Mesendoderm (in vitro differentiated cells): ENCODE measurements at regions not wholly inside any gene's neighbourhood (a gene's known extent, or its start where the extent isn't known, plus 50 kb on each side); places are given as distances from the start of the nearest gene placed in this dataset.
A peak's percentile ranks its signal among the peaks of the same experiment; 100 is the strongest.

Experiments used
- DNase-seq: peaks from one replicate; pipeline ENCODE4 v3.0.0; 2013
- H2AK5ac ChIP-seq: 2 replicates; pipeline ENCODE4 v1.6.1; 2013; ENCODE audit warnings: low read length, inconsistent platforms
- H2BK120ac ChIP-seq: 2 replicates; pipeline ENCODE4 v1.6.1; 2013; ENCODE audit warnings: low read depth, mild to moderate bottlenecking, low read length, moderate library complexity, mixed read lengths
- H2BK15ac ChIP-seq: replicated peaks from 2 replicates; pipeline ENCODE4 v1.6.1; 2013; ENCODE audit warnings: low read depth, mild to moderate bottlenecking, moderate library complexity
- H2BK5ac ChIP-seq: 2 replicates; pipeline ENCODE4 v1.6.1; 2013; ENCODE audit warnings: low read length, inconsistent platforms
- H3K18ac ChIP-seq: 2 replicates; pipeline ENCODE4 v1.6.1; 2013; ENCODE audit warnings: mild to moderate bottlenecking, low read length, mixed read lengths
- H3K23ac ChIP-seq: one replicate; pipeline ENCODE4 v1.6.1; 2013; ENCODE audit warnings: low read length
- H3K27ac ChIP-seq: 2 replicates; pipeline ENCODE4 v1.5.1; 2013; ENCODE audit warnings: low read depth, mild to moderate bottlenecking, inconsistent platforms, low read length, moderate library complexity
- H3K27me3 ChIP-seq: 2 replicates; pipeline ENCODE4 v1.6.1; 2013; ENCODE audit warnings: low read length, control low read depth, mild to moderate bottlenecking, inconsistent platforms; ENCODE audit not compliant: insufficient read depth, poor library complexity
- H3K36me3 ChIP-seq: 2 replicates; pipeline ENCODE4 v1.6.1; 2013; ENCODE audit warnings: low read length, inconsistent platforms; ENCODE audit not compliant: control insufficient read depth, insufficient read depth
- H3K4ac ChIP-seq: one replicate; pipeline ENCODE4 v1.6.1; 2013; ENCODE audit warnings: low read depth, mild to moderate bottlenecking, low read length, moderate library complexity
- H3K4me1 ChIP-seq: 2 replicates; pipeline ENCODE4 v1.6.1; 2013; ENCODE audit warnings: low read depth, low read length, inconsistent platforms; ENCODE audit not compliant: control insufficient read depth
- H3K4me2 ChIP-seq: 2 replicates; pipeline ENCODE4 v1.6.1; 2013; ENCODE audit warnings: low read length
- H3K4me3 ChIP-seq: 2 replicates; pipeline ENCODE4 v1.5.1; 2013; ENCODE audit warnings: mild to moderate bottlenecking, low read length
- H3K56ac ChIP-seq: one replicate; pipeline ENCODE4 v1.6.1; 2013; ENCODE audit warnings: low read length
- H3K79me1 ChIP-seq: 2 replicates; pipeline ENCODE4 v1.6.1; 2013; ENCODE audit warnings: low read length, inconsistent platforms
- H3K79me2 ChIP-seq: 2 replicates; pipeline ENCODE4 v1.6.1; 2013; ENCODE audit warnings: mild to moderate bottlenecking, low read length; ENCODE audit not compliant: control insufficient read depth, insufficient read depth
- H3K9ac ChIP-seq: 2 replicates; pipeline ENCODE4 v1.6.1; 2013; ENCODE audit warnings: low read length, inconsistent platforms
- H4K5ac ChIP-seq: one replicate; pipeline ENCODE4 v1.6.1; 2013; ENCODE audit warnings: low read length
- H4K8ac ChIP-seq: one replicate; pipeline ENCODE4 v1.6.1; 2013; ENCODE audit warnings: low read depth, mild to moderate bottlenecking, control low read depth, low read length, moderate library complexity
- WGBS: extraction: QIAGEN DNeasy Blood & Tissue Kit; methylation state at CpG from one replicate; pipeline ENCODE4 v1.1.7; 2013; ENCODE audit warnings: low lambda C conversion rate, missing lambda C conversion rate; ENCODE audit not compliant: insufficient coverage; ENCODE audit errors: extremely low coverage; 5-methylcytosine and 5-hydroxymethylcytosine counted together

DNA sequence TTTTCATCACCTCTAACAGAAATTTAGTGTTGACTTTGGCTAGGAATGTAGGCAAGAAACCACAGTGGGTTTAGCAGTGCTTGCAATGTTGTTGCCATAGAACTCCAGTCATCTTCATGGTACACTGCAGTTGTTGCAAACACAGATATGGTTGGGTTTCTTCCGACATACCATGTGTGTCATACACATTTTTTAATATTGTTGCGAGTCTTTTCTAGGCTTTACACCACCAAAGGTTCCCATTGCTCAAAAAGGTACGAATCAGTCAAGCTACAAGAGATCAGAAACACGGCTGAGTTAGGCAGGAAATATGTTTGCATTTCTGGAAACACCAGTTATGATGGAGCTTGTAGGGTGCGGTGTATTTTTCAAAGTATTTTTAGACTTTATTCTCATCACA is 172.4 kb downstream of the SYK start:
- no peak overlapping the region for H2BK15ac ChIP-seq
- no peak overlapping the region for H3K4ac ChIP-seq
- no peak overlapping the region for H3K18ac ChIP-seq
- H3K56ac ChIP-seq, result no peak overlapping the region
- no peak overlapping the region for H4K8ac ChIP-seq
- H4K5ac ChIP-seq, result no peak overlapping the region
- H3K79me1 ChIP-seq, result no peaks in the 10 kb centered on the region
- peaks cover 1% of the 10 kb centered on the region for H3K4me1 ChIP-seq
- H2BK5ac ChIP-seq, result no peak overlapping the region
- no peak overlapping the region for H3K27ac ChIP-seq
- DNase-seq, result no peak
- no peak overlapping the region for H3K4me3 ChIP-seq
- no peak overlapping the region for H2BK120ac ChIP-seq
- no peak overlapping the region for H2AK5ac ChIP-seq
- H3K9ac ChIP-seq, result no peak overlapping the region
- no CpG with 5 or more reads among the region's 5 CpGs for WGBS
- H3K4me2 ChIP-seq, result no peak overlapping the region
- H3K23ac ChIP-seq, result no peak overlapping the region
- no peaks in the 10 kb centered on the region for H3K27me3 ChIP-seq
- H3K79me2 ChIP-seq, result no peaks in the 10 kb centered on the region
- no peaks in the 10 kb centered on the region for H3K36me3 ChIP-seq

DNA sequence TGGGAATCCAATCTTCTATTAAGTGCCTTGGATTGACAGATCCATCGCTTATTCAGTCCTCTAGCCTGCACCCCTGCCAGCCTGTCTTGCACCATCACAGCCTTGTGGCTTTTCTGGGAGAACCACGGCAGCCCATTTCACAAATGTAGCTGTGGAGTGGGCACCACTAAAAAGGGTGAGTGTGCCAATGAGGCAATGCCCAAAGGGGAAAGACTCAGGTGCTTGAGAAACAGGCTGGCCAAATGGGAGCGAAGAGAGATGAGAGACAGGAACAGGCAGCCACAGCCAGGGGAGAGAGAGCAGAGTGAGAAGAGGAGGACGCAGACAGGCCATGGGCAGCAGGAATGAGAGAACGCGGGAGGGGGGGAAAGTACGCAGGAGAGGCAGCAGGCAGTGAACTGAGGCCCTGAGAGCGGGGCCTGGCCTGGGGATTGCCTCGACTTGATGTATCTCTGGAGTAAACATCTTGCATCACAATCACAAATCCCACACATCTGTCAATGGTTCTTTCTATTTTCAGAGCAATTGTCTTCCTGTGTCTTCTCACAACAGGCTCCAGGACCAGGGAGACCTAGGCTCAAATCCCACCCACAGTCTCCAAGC is 173.1 kb downstream of the SYK start:
- Histone ChIP-seq H3K23ac (no peak overlapping the region), H3K4me1 (peaks cover 4% of the 10 kb centered on the region), H3K79me1 (no peaks in the 10 kb centered on the region), H3K79me2 (no peaks in the 10 kb centered on the region), H2BK5ac (no peak overlapping the region), H4K5ac (no peak overlapping the region), H3K27ac (no peak overlapping the region), H2BK15ac (no peak overlapping the region), H3K9ac (no peak overlapping the region), H3K27me3 (no peaks in the 10 kb centered on the region), H4K8ac (no peak overlapping the region), H3K4me2 (no peak overlapping the region), H3K18ac (no peak overlapping the region), H3K4me3 (no peak overlapping the region), H2AK5ac (no peak overlapping the region), H3K56ac (no peak overlapping the region), H3K36me3 (no peaks in the 10 kb centered on the region), H3K4ac (no peak overlapping the region), H2BK120ac (no peak overlapping the region)
- no CpG with 5 or more reads among the region's 9 CpGs for WGBS
- no peak for DNase-seq

DNA sequence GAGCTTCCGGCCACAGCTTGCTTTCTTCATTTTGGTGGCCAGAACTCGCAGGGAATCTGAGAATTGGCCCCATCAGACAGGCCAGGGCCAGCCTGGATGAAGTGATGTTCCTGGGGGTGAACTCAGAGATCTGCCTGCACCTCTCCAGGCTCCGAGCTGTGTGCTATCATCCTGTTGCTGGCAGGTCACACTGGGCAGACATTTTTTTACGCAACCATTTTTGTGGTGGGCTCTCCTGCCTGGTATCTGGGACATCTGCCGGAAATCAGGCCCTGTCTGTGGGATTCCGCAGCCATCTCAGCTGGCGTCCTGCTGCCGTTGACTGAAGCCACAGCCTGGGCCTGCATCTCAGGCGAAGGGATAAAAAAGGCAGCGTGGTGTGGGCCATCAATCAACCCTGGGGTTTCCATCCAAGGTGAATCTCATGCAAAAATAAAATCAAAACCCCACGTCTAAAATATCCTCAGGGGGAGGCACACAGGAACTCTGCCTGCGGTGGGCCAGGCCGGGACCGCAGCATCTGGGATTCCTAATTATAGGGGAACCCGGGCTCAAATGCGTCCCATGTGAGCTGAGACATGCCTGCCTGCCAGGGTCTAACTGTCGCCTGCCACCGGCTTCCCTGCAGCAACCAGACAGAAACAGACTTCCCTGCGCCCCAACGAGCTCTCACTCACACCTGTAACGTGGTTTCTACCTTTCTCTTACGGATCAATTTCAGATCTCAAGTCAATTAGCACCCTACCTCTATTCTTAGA is 174.3 kb downstream of the SYK start:
- no peak overlapping the region for H4K8ac ChIP-seq
- no peak overlapping the region for H3K9ac ChIP-seq
- H3K4me1 ChIP-seq, result peaks cover 4% of the 10 kb centered on the region
- no peaks in the 10 kb centered on the region for H3K27me3 ChIP-seq
- DNase-seq, result no peak
- H3K79me2 ChIP-seq, result no peaks in the 10 kb centered on the region
- no peak overlapping the region for H4K5ac ChIP-seq
- no CpG with 5 or more reads among the region's 22 CpGs for WGBS
- no peaks in the 10 kb centered on the region for H3K79me1 ChIP-seq
- H3K27ac ChIP-seq, result no peak overlapping the region
- H3K18ac ChIP-seq, result no peak overlapping the region
- H3K36me3 ChIP-seq, result no peaks in the 10 kb centered on the region
- no peak overlapping the region for H3K4ac ChIP-seq
- no peak overlapping the region for H2AK5ac ChIP-seq
- H3K23ac ChIP-seq, result no peak overlapping the region
- no peak overlapping the region for H2BK120ac ChIP-seq
- no peak overlapping the region for H3K4me3 ChIP-seq
- no peak overlapping the region for H3K56ac ChIP-seq
- H3K4me2 ChIP-seq, result no peak overlapping the region
- no peak overlapping the region for H2BK5ac ChIP-seq
- H2BK15ac ChIP-seq, result no peak overlapping the region

DNA sequence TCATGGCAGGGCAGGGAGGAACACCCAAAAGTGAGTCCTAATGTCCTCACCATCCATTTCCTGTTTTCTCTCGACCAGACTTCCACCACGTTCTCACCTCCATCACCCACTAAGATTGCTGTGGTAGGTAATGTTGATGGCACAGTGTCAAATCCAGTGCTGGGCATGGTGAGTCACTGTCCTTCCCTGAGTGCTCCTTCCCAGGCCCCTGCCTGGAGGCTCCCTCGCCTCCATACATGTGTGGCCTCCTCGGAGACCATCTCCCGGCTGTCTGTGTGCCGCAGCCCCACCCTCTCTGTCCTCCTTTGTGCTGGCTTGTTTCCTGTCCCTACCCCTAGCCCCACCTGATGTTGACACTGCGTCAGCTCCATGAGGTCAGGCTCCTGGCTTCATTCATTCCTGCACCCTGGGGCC is 177.5 kb downstream of the SYK start:
- H3K79me1 ChIP-seq, result no peaks in the 10 kb centered on the region
- peaks cover 4% of the 10 kb centered on the region for H3K4me1 ChIP-seq
- peak overlapping the region; percentile 77 for H3K56ac ChIP-seq
- H2BK15ac ChIP-seq, result no peak overlapping the region
- H4K8ac ChIP-seq, result no peak overlapping the region
- no peak overlapping the region for H3K18ac ChIP-seq
- no peak overlapping the region for H2BK120ac ChIP-seq
- H2AK5ac ChIP-seq, result peak overlapping the region; percentile 46
- no peaks in the 10 kb centered on the region for H3K36me3 ChIP-seq
- H3K9ac ChIP-seq, result peak overlapping the region; percentile 2
- H3K4me3 ChIP-seq, result no peak overlapping the region
- H3K4ac ChIP-seq, result no peak overlapping the region
- H3K27ac ChIP-seq, result peak overlapping the region; percentile 18
- H3K4me2 ChIP-seq, result no peak overlapping the region
- WGBS, result no CpG with 5 or more reads among the region's 7 CpGs
- H3K27me3 ChIP-seq, result no peaks in the 10 kb centered on the region
- no peak overlapping the region for H4K5ac ChIP-seq
- H3K23ac ChIP-seq, result peak overlapping the region; percentile 85
- peak overlapping the region; percentile 2 for H2BK5ac ChIP-seq
- no peaks in the 10 kb centered on the region for H3K79me2 ChIP-seq
- DNase-seq, result no peak

DNA sequence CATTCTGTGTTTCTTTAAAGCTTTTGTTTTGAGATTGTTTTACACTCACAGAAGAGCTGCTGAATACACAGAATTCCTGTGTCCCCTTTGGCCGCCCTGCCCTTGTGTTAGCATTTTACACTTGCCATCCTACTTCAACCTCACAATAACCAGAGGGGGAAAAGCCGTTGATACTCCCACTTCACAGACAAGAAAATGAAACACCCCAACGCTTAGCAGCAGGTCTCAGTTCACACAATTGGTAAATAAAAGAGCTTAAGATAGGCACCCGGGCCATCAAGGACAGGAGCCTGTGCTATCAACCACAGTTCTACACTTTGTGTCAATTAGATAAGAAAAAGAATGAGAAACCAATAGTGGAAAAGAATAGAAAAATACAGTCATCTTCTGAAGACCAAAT is 178.0 kb downstream of the SYK start:
- no peak overlapping the region for H2BK15ac ChIP-seq
- H3K36me3 ChIP-seq, result no peaks in the 10 kb centered on the region
- no peaks in the 10 kb centered on the region for H3K79me2 ChIP-seq
- no CpG with 5 or more reads among the region's 4 CpGs for WGBS
- no peak overlapping the region for H3K4ac ChIP-seq
- H3K56ac ChIP-seq, result peak overlapping the region; percentile 77
- no peak overlapping the region for H3K23ac ChIP-seq
- no peaks in the 10 kb centered on the region for H3K79me1 ChIP-seq
- no peak overlapping the region for H3K4me2 ChIP-seq
- H3K27ac ChIP-seq, result peak overlapping the region; percentile 18
- no peak overlapping the region for H3K4me3 ChIP-seq
- H4K8ac ChIP-seq, result no peak overlapping the region
- peaks cover 4% of the 10 kb centered on the region for H3K4me1 ChIP-seq
- no peak overlapping the region for H3K18ac ChIP-seq
- H2BK120ac ChIP-seq, result no peak overlapping the region
- H2BK5ac ChIP-seq, result no peak overlapping the region
- no peak overlapping the region for H2AK5ac ChIP-seq
- H3K9ac ChIP-seq, result no peak overlapping the region
- no peak overlapping the region for H4K5ac ChIP-seq
- peak; percentile 54 for DNase-seq
- H3K27me3 ChIP-seq, result no peaks in the 10 kb centered on the region
